Fibroblast of lung (primary cell): ENCODE measurements at regions not wholly inside any gene's neighbourhood (a gene's known extent, or its start where the extent isn't known, plus 50 kb on each side); places are given as distances from the start of the nearest gene placed in this dataset.

Source experiments
- EZH2 ChIP-seq: IDR thresholded peaks from 2 replicates; pipeline ENCODE4 v1.5.1; 2012; ENCODE audit warnings: low read length, control low read depth, mild to moderate bottlenecking; ENCODE audit errors: missing control alignments
- TF ChIP-seq, protein P1 (sequence below), 2 donors: IDR thresholded peaks in 1 of 2; conservative IDR thresholded peaks in 1 of 2; 1 replicate in 1 of 2; 2 replicates in 1 of 2; pipeline ENCODE4 v1.5.1; 2011 to 2012; ENCODE audit warnings: low read length in 2 of 2, control low read depth in 1 of 2, inconsistent platforms in 1 of 2, low read depth in 1 of 2, mild to moderate bottlenecking in 1 of 2

DNA sequence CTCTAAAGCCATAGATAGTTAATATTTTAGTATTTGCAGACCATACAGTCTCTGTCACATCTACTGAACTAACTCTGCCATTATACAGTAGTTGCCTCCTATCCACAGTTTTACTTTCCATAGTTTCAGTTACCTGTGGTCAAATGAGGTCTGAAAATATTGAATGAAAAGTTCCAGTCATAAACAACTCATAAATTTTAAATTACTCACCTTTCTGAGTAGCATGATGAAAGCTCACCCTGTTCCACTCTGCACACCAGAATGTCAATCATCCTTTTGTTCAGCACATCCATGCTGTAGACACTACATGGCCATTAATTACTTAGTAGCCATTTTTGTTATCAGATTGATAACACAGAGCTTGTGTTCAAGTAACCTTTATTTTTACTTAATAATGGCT lies 51.7 kb upstream of the ME3 start:
- TF ChIP-seq, protein P1, sequence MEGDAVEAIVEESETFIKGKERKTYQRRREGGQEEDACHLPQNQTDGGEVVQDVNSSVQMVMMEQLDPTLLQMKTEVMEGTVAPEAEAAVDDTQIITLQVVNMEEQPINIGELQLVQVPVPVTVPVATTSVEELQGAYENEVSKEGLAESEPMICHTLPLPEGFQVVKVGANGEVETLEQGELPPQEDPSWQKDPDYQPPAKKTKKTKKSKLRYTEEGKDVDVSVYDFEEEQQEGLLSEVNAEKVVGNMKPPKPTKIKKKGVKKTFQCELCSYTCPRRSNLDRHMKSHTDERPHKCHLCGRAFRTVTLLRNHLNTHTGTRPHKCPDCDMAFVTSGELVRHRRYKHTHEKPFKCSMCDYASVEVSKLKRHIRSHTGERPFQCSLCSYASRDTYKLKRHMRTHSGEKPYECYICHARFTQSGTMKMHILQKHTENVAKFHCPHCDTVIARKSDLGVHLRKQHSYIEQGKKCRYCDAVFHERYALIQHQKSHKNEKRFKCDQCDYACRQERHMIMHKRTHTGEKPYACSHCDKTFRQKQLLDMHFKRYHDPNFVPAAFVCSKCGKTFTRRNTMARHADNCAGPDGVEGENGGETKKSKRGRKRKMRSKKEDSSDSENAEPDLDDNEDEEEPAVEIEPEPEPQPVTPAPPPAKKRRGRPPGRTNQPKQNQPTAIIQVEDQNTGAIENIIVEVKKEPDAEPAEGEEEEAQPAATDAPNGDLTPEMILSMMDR (conservative IDR thresholded peaks at IDR 0.05 in 1 of 2, IDR thresholded peaks at IDR 0.05 in 1 of 2; ENCODE audit: low read depth in 1 of 2, low read length in 2 of 2): no peak
- no peak for TF ChIP-seq EZH2
